ENCODE measurements at regions not wholly inside any gene's neighbourhood (a gene's known extent, or its start where the extent isn't known, plus 50 kb on each side); places are given as distances from the start of the nearest gene placed in this dataset.
"Not testable (repeated sequence)": the region's sequence is repeated elsewhere in the genome, so short reads cannot be mapped to it uniquely, and the experiment has no call there.

GRCh38 chr1:239098400-239099037 lies 287.8 kb upstream of the CHRM3 start:
- no peak for DNase-seq

- DNase-seq: no peak
Measured at GRCh38 chr1:239091537-239091936, 294.8 kb upstream of the CHRM3 start.

GRCh38 chr1:239084459-239085080 lies 301.8 kb upstream of the CHRM3 start:
- no peak for DNase-seq

- DNase-seq: not testable (repeated sequence)
Measured at GRCh38 chr1:239081947-239082346, 304.4 kb upstream of the CHRM3 start.

- no peak for DNase-seq
Measured at GRCh38 chr1:239067480-239067879, 318.9 kb upstream of the CHRM3 start.

- DNase-seq: no peak
Measured at GRCh38 chr1:239067058-239067457, 319.3 kb upstream of the CHRM3 start.

GRCh38 chr1:239061770-239062169 lies 324.6 kb upstream of the CHRM3 start:
- DNase-seq: no peak

- DNase-seq: no peak
Measured at GRCh38 chr1:239058190-239058589, 328.2 kb upstream of the CHRM3 start.

GRCh38 chr1:239056940-239057339 lies 329.4 kb upstream of the CHRM3 start:
- DNase-seq: no peak

- no peak for DNase-seq
Measured at GRCh38 chr1:239053279-239053678, 333.1 kb upstream of the CHRM3 start.

GRCh38 chr1:239049571-239049970 lies 336.8 kb upstream of the CHRM3 start:
- no peak for DNase-seq

- no peak for DNase-seq
Measured at GRCh38 chr1:239044829-239045228, 341.5 kb upstream of the CHRM3 start.

GRCh38 chr1:239040523-239040922 lies 345.8 kb upstream of the CHRM3 start:
- DNase-seq: no peak

GRCh38 chr1:239031310-239031709 lies 355.1 kb upstream of the CHRM3 start:
- no peak for DNase-seq

GRCh38 chr1:239025997-239026694 lies 360.2 kb upstream of the CHRM3 start:
- DNase-seq: no peak

- no peak for DNase-seq
Measured at GRCh38 chr1:239025223-239025622, 361.1 kb upstream of the CHRM3 start.

GRCh38 chr1:239023732-239024360 lies 362.5 kb upstream of the CHRM3 start:
- no peak for DNase-seq

- no peak for DNase-seq
Measured at GRCh38 chr1:239016337-239016736, 370.0 kb upstream of the CHRM3 start.

GRCh38 chr1:239011382-239011781 lies 375.0 kb upstream of the CHRM3 start:
- DNase-seq: no peak

GRCh38 chr1:239008568-239008967 lies 377.8 kb upstream of the CHRM3 start:
- no peak for DNase-seq

- DNase-seq: no peak
Measured at GRCh38 chr1:239006276-239006675, 380.1 kb upstream of the CHRM3 start.

- no peak for DNase-seq
Measured at GRCh38 chr1:238999944-239000343, 386.4 kb upstream of the CHRM3 start.

GRCh38 chr1:238998577-238998976 lies 387.8 kb upstream of the CHRM3 start:
- no peak for DNase-seq

Measured in NCI-H1694 (cell line).